Left lobe of liver (tissue), 2 donors: ENCODE measurements at regions not wholly inside any gene's neighbourhood (a gene's known extent, or its start where the extent isn't known, plus 50 kb on each side); places are given as distances from the start of the nearest gene placed in this dataset.
"Not testable (repeated sequence)": the region's sequence is repeated elsewhere in the genome, so short reads cannot be mapped to it uniquely, and the experiment has no call there.

ENCODE experiments used
- ATAC-seq: fragments of 200-7000 bp; cut with Tn5 transposase; one replicate; pipeline ENCODE4 v1.9.1; 2020; ENCODE audit warnings: mild to moderate bottlenecking, moderate library complexity
- DNase-seq: peaks from one replicate; pipeline ENCODE4 v3.0.0-alpha.2; 2020; ENCODE audit warnings: low spot score
- donor health status: DM: no; HTN: no; CAD: no; lungs with moderate emphysema.
- donor health status: DM: no; HTN: yes; CAD: no.

- not testable (repeated sequence) for DNase-seq, ATAC-seq
Observed at GRCh38 chr9:42656789-42657188, 473.3 kb downstream of the SPATA31A6 start.

- ATAC-seq, result not testable (repeated sequence)
Observed at GRCh38 chr9:42657496-42657895, 474.0 kb downstream of the SPATA31A6 start.

GRCh38 chr9:42697146-42697545 is 513.7 kb downstream of the SPATA31A6 start:
- ATAC-seq, result not testable (repeated sequence)

More at GRCh38 chr9:42657496-42657895, 474.0 kb downstream of the SPATA31A6 start:
- DNase-seq, result not testable (repeated sequence)

GRCh38 chr9:42702890-42703289 is 519.4 kb downstream of the SPATA31A6 start:
- not testable (repeated sequence) for ATAC-seq, DNase-seq

More at GRCh38 chr9:42697146-42697545, 513.7 kb downstream of the SPATA31A6 start:
- not testable (repeated sequence) for DNase-seq

- not testable (repeated sequence) for ATAC-seq, DNase-seq
Observed at GRCh38 chr9:42724841-42725835, 541.7 kb downstream of the SPATA31A6 start.

- ATAC-seq, result peak; percentile 100
- DNase-seq, result peak; percentile 87
Observed at GRCh38 chr9:42743030-42743814, 559.8 kb downstream of the SPATA31A6 start.

- not testable (repeated sequence) for DNase-seq, ATAC-seq
Observed at GRCh38 chr9:42757251-42757650, 573.8 kb downstream of the SPATA31A6 start.

- not testable (repeated sequence) for DNase-seq, ATAC-seq
Observed at GRCh38 chr9:42759320-42759719, 575.9 kb downstream of the SPATA31A6 start.

- DNase-seq, ATAC-seq: not testable (repeated sequence)
Observed at GRCh38 chr9:42782201-42782600, 598.7 kb downstream of the SPATA31A6 start.

- ATAC-seq, DNase-seq: not testable (repeated sequence)
Observed at GRCh38 chr9:42792725-42793124, 609.3 kb downstream of the SPATA31A6 start.

GRCh38 chr9:42798571-42798970 is 615.1 kb downstream of the SPATA31A6 start:
- not testable (repeated sequence) for DNase-seq
- ATAC-seq, result peak; percentile 75

- ATAC-seq, DNase-seq: not testable (repeated sequence)
Observed at GRCh38 chr9:42802716-42803115, 619.3 kb downstream of the SPATA31A6 start.

GRCh38 chr9:42806674-42807073 is 623.2 kb downstream of the SPATA31A6 start:
- not testable (repeated sequence) for DNase-seq
- ATAC-seq, result peak; percentile 71

- ATAC-seq, DNase-seq: not testable (repeated sequence)
Observed at GRCh38 chr9:42821468-42821867, 638.0 kb downstream of the SPATA31A6 start.

GRCh38 chr9:42848156-42848555 is 664.7 kb downstream of the SPATA31A6 start:
- not testable (repeated sequence) for DNase-seq, ATAC-seq

- not testable (repeated sequence) for ATAC-seq
- DNase-seq, result peak; percentile 53
Observed at GRCh38 chr9:42850896-42851693, 667.6 kb downstream of the SPATA31A6 start.

- DNase-seq, ATAC-seq: not testable (repeated sequence)
Observed at GRCh38 chr9:42851701-42852100, 668.2 kb downstream of the SPATA31A6 start.

GRCh38 chr9:42852133-42852930 is 668.9 kb downstream of the SPATA31A6 start:
- peak; percentile 83 for DNase-seq
- peak; percentile 99 for ATAC-seq

- not testable (repeated sequence) for ATAC-seq, DNase-seq
Observed at GRCh38 chr9:42860133-42860532, 676.7 kb downstream of the SPATA31A6 start.
